GM19035 (cell line): ENCODE measurements at regions not wholly inside any gene's neighbourhood (a gene's known extent, or its start where the extent isn't known, plus 50 kb on each side); places are given as distances from the start of the nearest gene placed in this dataset.

Experiments
- ATAC-seq: cut with Tn5 transposase; IDR thresholded peaks from one replicate; pipeline ENCODE4 v1.9.1; 2021; ENCODE audit not compliant: unreplicated experiment

GRCh38 chr20:22789676-22790075 is 205.3 kb upstream of the FOXA2 start:
- no peak for ATAC-seq

- no peak for ATAC-seq
Observed at GRCh38 chr20:22791396-22791795, 207.0 kb upstream of the FOXA2 start.

- no peak for ATAC-seq
Observed at GRCh38 chr20:22791877-22792525, 207.6 kb upstream of the FOXA2 start.

GRCh38 chr20:22794200-22794599 is 209.8 kb upstream of the FOXA2 start:
- ATAC-seq = no peak

GRCh38 chr20:22795433-22795832 is 211.1 kb upstream of the FOXA2 start:
- no peak for ATAC-seq

GRCh38 chr20:22795871-22796270 is 211.5 kb upstream of the FOXA2 start:
- ATAC-seq = no peak

- ATAC-seq = no peak
Observed at GRCh38 chr20:22796469-22797077, 212.2 kb upstream of the FOXA2 start.

GRCh38 chr20:22797103-22797502 is 212.7 kb upstream of the FOXA2 start:
- ATAC-seq = no peak

GRCh38 chr20:22799687-22800086 is 215.3 kb upstream of the FOXA2 start:
- ATAC-seq = no peak

GRCh38 chr20:22800129-22800528 is 215.8 kb upstream of the FOXA2 start:
- no peak for ATAC-seq

- ATAC-seq = no peak
Observed at GRCh38 chr20:22801528-22801927, 217.2 kb upstream of the FOXA2 start.

GRCh38 chr20:22802296-22802695 is 217.9 kb upstream of the FOXA2 start:
- no peak for ATAC-seq

GRCh38 chr20:22805219-22805618 is 220.8 kb upstream of the FOXA2 start:
- no peak for ATAC-seq

- no peak for ATAC-seq
Observed at GRCh38 chr20:22805996-22806395, 221.6 kb upstream of the FOXA2 start.

GRCh38 chr20:22807045-22807444 is 222.7 kb upstream of the FOXA2 start:
- no peak for ATAC-seq

GRCh38 chr20:22807646-22808244 is 223.4 kb upstream of the FOXA2 start:
- ATAC-seq = no peak

- ATAC-seq = no peak
Observed at GRCh38 chr20:22808628-22809027, 224.3 kb upstream of the FOXA2 start.

- no peak for ATAC-seq
Observed at GRCh38 chr20:22810030-22810429, 225.1 kb upstream of the SSTR4 start.

GRCh38 chr20:22810626-22811569 is 224.2 kb upstream of the SSTR4 start:
- no peak for ATAC-seq

GRCh38 chr20:22814471-22815205 is 220.5 kb upstream of the SSTR4 start:
- no peak for ATAC-seq

GRCh38 chr20:22815206-22815551 is 219.9 kb upstream of the SSTR4 start:
- no peak for ATAC-seq
